CD14-positive monocyte (primary cell): ENCODE measurements at regions not wholly inside any gene's neighbourhood (a gene's known extent, or its start where the extent isn't known, plus 50 kb on each side); places are given as distances from the start of the nearest gene placed in this dataset.

Experiments
- DNase-seq, 3 donors: peaks; one replicate each; pipeline ENCODE4 v3.0.0-alpha.2; 2011 to 2022
- H2AFZ ChIP-seq: 2 replicates; pipeline ENCODE4 v1.6.0; 2012; ENCODE audit warnings: mild to moderate bottlenecking, low read depth, low read length, inconsistent platforms; ENCODE audit not compliant: insufficient read depth, poor library complexity, severe bottlenecking
- H3K27ac ChIP-seq, 2 donors: 1 replicate in 1 of 2; 2 replicates in 1 of 2; pipeline ENCODE4 v1.5.1; 2012 to 2013; ENCODE audit warnings: low read length in 2 of 2, control low read depth in 1 of 2, inconsistent platforms in 1 of 2, low read depth in 1 of 2, mild to moderate bottlenecking in 1 of 2
- H3K27me3 ChIP-seq, 2 donors: one replicate each; pipeline versions ENCODE4 v1.6.0 to v1.6.1; 2011 to 2013; ENCODE audit warnings: low read length in 2 of 2; ENCODE audit not compliant: control insufficient read depth in 2 of 2, insufficient read depth in 2 of 2
- H3K36me3 ChIP-seq, 2 donors: replicated peaks in 1 of 2; 1 replicate in 1 of 2; 2 replicates in 1 of 2; pipeline versions ENCODE4 v1.5.1 to v1.6.1; 2012 to 2013; ENCODE audit warnings: low read length in 2 of 2, control low read depth in 1 of 2, inconsistent platforms in 1 of 2, mild to moderate bottlenecking in 1 of 2; ENCODE audit not compliant: insufficient read depth in 2 of 2, control insufficient read depth in 1 of 2
- H3K4me1 ChIP-seq, 2 donors: 1 replicate in 1 of 2; 2 replicates in 1 of 2; pipeline versions ENCODE4 v1.5.1 to v1.6.1; 2012 to 2013; ENCODE audit warnings: low read length in 2 of 2, control low read depth in 1 of 2, inconsistent platforms in 1 of 2, mild to moderate bottlenecking in 1 of 2, moderate library complexity in 1 of 2; ENCODE audit not compliant: insufficient read depth in 2 of 2, control insufficient read depth in 1 of 2
- H3K4me2 ChIP-seq: replicated peaks from 2 replicates; pipeline ENCODE3; 2012; ENCODE audit warnings: low read length, moderate library complexity, mild to moderate bottlenecking; ENCODE audit not compliant: poor library complexity, severe bottlenecking; ENCODE audit errors: extremely low read depth
- H3K4me3 ChIP-seq, 3 experiments: fragments of 200-600 bp in 1 of 3; sonication (generic) in 1 of 3; replicated peaks in 1 of 3; 1 replicate in 2 of 3; 2 replicates in 1 of 3; pipeline ENCODE4 v1.5.1; 2011 to 2013; ENCODE audit warnings: low read length in 3 of 3, mild to moderate bottlenecking in 3 of 3, control low read depth in 2 of 3, low read depth in 2 of 3, inconsistent platforms in 1 of 3, moderate library complexity in 1 of 3
- H3K79me2 ChIP-seq: 2 replicates; pipeline ENCODE4 v1.6.0; 2012; ENCODE audit warnings: mild to moderate bottlenecking, control low read depth, inconsistent platforms, low read length, moderate library complexity; ENCODE audit not compliant: insufficient read depth
- H3K9ac ChIP-seq: 2 replicates; pipeline ENCODE4 v1.6.0; 2017; ENCODE audit warnings: low read length, mild to moderate bottlenecking; ENCODE audit not compliant: insufficient read depth, poor library complexity, severe bottlenecking
- H3K9me3 ChIP-seq, 2 donors: replicated peaks in 1 of 2; 1 replicate in 1 of 2; 2 replicates in 1 of 2; pipeline versions ENCODE4 v1.5.1 to v1.6.1; 2012 to 2013; ENCODE audit warnings: low read length in 2 of 2, control low read depth in 1 of 2; ENCODE audit not compliant: control insufficient read depth in 1 of 2, insufficient read depth in 1 of 2
- H4K20me1 ChIP-seq: 2 replicates; pipeline ENCODE4 v1.6.0; 2012; ENCODE audit warnings: mild to moderate bottlenecking, low read length, control low read depth, moderate library complexity; ENCODE audit not compliant: insufficient read depth
- H3K27ac Mint-ChIP-seq, 7 donors: one replicate each; pipeline ENCODE4 v1.8.0; 2020; ENCODE audit warnings: mild to moderate bottlenecking in 7 of 7, mixed read lengths in 7 of 7, moderate library complexity in 6 of 7, inconsistent platforms in 2 of 7
- H3K27me3 Mint-ChIP-seq, 3 donors: one replicate each; pipeline ENCODE4 v1.8.0; 2021 to 2022; ENCODE audit warnings: low read depth in 3 of 3, mild to moderate bottlenecking in 3 of 3, mixed read lengths in 3 of 3, moderate library complexity in 3 of 3, inconsistent platforms in 1 of 3
- H3K36me3 Mint-ChIP-seq, 2 donors: one replicate each; pipeline ENCODE4 v1.8.0; 2020; ENCODE audit warnings: mixed read lengths in 2 of 2, inconsistent platforms in 1 of 2, mild to moderate bottlenecking in 1 of 2
- H3K4me1 Mint-ChIP-seq: one replicate; pipeline ENCODE4 v1.8.0; 2020; ENCODE audit warnings: mild to moderate bottlenecking, mixed read lengths
- H3K4me3 Mint-ChIP-seq, 2 donors: one replicate each; pipeline ENCODE4 v1.8.0; 2020; ENCODE audit warnings: mild to moderate bottlenecking in 2 of 2, mixed read lengths in 2 of 2, moderate library complexity in 1 of 2
- H3K9me3 Mint-ChIP-seq, 7 donors: one replicate each; pipeline ENCODE4 v1.8.0; 2020 to 2022; ENCODE audit warnings: mixed read lengths in 7 of 7, mild to moderate bottlenecking in 6 of 7, moderate library complexity in 6 of 7, inconsistent platforms in 2 of 7
- WGBS: methylation state at CpG from one replicate; pipeline ENCODE4 v1.1.5; 2013; ENCODE audit warnings: missing lambda C conversion rate; ENCODE audit not compliant: insufficient coverage; 5-methylcytosine and 5-hydroxymethylcytosine counted together
- intact Hi-C, 2 donors: fragments of 100-400 bp; cut with micrococcal nuclease; formaldehyde crosslinking; loops; one replicate each; pipeline versions ENCODE4 v1.15.0 to v1.15.1; 2023
- TF ChIP-seq, protein P1 (sequence below): fragments of 200-600 bp; IDR thresholded peaks from one replicate; pipeline ENCODE4 v1.8.0; 2022; ENCODE audit warnings: antibody characterized with exemption, mild to moderate bottlenecking

DNA sequence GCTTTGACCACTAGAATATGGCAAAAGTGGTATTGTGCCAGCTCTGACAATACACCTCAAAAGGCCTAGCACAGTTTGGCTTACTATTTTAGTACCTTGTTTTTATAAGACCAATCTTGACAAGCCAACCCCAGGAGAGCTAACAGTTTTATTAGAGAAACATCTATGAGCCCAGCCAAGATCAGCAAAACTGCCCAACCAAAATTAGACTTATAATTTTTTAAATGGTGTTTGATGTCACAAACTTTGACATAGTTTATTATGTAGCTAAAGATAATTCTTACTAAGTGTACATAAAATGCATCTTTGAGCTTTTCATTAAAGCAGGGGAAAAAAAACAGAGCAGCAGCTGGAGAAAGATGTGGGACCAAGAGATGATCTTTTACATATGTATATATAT is 537.5 kb downstream of the ZPLD1 start:
- Histone ChIP-seq H3K9me3 (no peaks in the 10 kb centered on the region), H3K4me3 (no peak overlapping the region), H3K36me3 (no peaks in the 10 kb centered on the region), H3K9ac (no peak overlapping the region), H3K27me3 (no peaks in the 10 kb centered on the region), H3K27ac (no peak overlapping the region), H3K4me2 (no peak overlapping the region), H4K20me1 (no peaks in the 10 kb centered on the region), H3K79me2 (no peaks in the 10 kb centered on the region), H3K4me1 (no peaks in the 10 kb centered on the region), H2AFZ (no peak overlapping the region)
- peaks cover 0 to 8% (median 5%) of the 10 kb centered on the region in 7 donors for H3K9me3 Mint-ChIP-seq
- H3K27ac Mint-ChIP-seq, result no peak overlapping the region
- TF ChIP-seq, protein P1, sequence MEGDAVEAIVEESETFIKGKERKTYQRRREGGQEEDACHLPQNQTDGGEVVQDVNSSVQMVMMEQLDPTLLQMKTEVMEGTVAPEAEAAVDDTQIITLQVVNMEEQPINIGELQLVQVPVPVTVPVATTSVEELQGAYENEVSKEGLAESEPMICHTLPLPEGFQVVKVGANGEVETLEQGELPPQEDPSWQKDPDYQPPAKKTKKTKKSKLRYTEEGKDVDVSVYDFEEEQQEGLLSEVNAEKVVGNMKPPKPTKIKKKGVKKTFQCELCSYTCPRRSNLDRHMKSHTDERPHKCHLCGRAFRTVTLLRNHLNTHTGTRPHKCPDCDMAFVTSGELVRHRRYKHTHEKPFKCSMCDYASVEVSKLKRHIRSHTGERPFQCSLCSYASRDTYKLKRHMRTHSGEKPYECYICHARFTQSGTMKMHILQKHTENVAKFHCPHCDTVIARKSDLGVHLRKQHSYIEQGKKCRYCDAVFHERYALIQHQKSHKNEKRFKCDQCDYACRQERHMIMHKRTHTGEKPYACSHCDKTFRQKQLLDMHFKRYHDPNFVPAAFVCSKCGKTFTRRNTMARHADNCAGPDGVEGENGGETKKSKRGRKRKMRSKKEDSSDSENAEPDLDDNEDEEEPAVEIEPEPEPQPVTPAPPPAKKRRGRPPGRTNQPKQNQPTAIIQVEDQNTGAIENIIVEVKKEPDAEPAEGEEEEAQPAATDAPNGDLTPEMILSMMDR, result no peak
- DNase-seq, result no peak
- no peaks in the 10 kb centered on the region for H3K27me3 Mint-ChIP-seq
- no peaks in the 10 kb centered on the region for H3K4me1 Mint-ChIP-seq
- no peak overlapping the region for H3K4me3 Mint-ChIP-seq
- no peaks in the 10 kb centered on the region for H3K36me3 Mint-ChIP-seq
- intact Hi-C loops, result no loop called here

DNA sequence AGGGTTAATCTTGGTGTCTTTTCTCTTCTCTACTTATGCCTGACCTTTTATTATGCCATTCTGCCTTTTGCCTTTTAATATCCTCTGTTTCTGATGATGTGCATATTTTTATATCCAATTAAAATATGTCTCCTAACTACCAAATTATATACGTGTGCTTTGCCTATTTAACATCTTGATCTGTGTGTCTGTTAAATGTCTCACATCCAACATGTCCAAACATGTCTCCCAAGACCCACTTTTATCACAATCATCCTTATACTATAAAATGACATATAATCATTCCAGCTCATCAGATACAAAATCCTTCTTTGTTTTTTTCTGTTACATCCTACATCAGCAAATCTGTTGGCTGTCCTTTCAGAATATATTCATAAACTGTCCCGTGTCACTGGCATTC is 539.5 kb downstream of the ZPLD1 start:
- WGBS, result 80% methylated on average over 1 of the region's 2 CpGs
- intact Hi-C loops, result no loop called here

More for the DNA sequence above, 539.5 kb downstream of the ZPLD1 start:
- Histone ChIP-seq H3K27me3 (no peaks in the 10 kb centered on the region), H3K9me3 (no peaks in the 10 kb centered on the region), H3K9ac (no peak overlapping the region), H3K36me3 (no peaks in the 10 kb centered on the region), H3K4me2 (no peak overlapping the region), H4K20me1 (no peaks in the 10 kb centered on the region), H3K27ac (no peak overlapping the region), H3K79me2 (no peaks in the 10 kb centered on the region), H3K4me3 (no peak overlapping the region), H2AFZ (no peak overlapping the region), H3K4me1 (no peaks in the 10 kb centered on the region)
- H3K36me3 Mint-ChIP-seq, result no peaks in the 10 kb centered on the region
- no peak overlapping the region for H3K4me3 Mint-ChIP-seq
- no peak overlapping the region for H3K27ac Mint-ChIP-seq
- DNase-seq, result no peak
- no peaks in the 10 kb centered on the region for H3K27me3 Mint-ChIP-seq
- H3K9me3 Mint-ChIP-seq, result peaks cover 0 to 8% (median 4%) of the 10 kb centered on the region in 7 donors
- no peaks in the 10 kb centered on the region for H3K4me1 Mint-ChIP-seq
- TF ChIP-seq, protein P1, result no peak
